Panc1 (cell line): ENCODE measurements at regions not wholly inside any gene's neighbourhood (a gene's known extent, or its start where the extent isn't known, plus 50 kb on each side); places are given as distances from the start of the nearest gene placed in this dataset.

Source experiments
- ATAC-seq: fragments of 200-7000 bp; cut with Tn5 transposase; 2 replicates; pipeline ENCODE4 v1.9.1; 2020; ENCODE audit warnings: mild to moderate bottlenecking, moderate library complexity
- BruUV-seq: library from RNA; stranded (reverse); fragments of 400-500 nt; replicated peaks from 2 replicates; lab custom pipeline; 2021; lab: Mats Ljungman, UMichigan
- CTCF ChIA-PET: fragments of 300-600 bp; sonication (Branson Sonifier 250); formaldehyde crosslinking; loops from one replicate; lab custom pipeline; 2022; ENCODE audit warnings: antibody characterized with exemption; lab: Charles Lee
- POLR2A ChIA-PET: fragments of 300-600 bp; sonication (Branson Sonifier 250); formaldehyde crosslinking; loops from one replicate; lab custom pipeline; 2022; ENCODE audit warnings: antibody characterized with exemption; lab: Charles Lee
- DNase-seq: peaks from one replicate; pipeline ENCODE4 v3.0.0-alpha.2; 2010; ENCODE audit warnings: low read depth, low spot score
- H3K27ac ChIP-seq: 2 replicates; pipeline ENCODE4 v1.5.1; 2011; ENCODE audit warnings: mild to moderate bottlenecking, low read length, inconsistent platforms
- H3K27me3 ChIP-seq: fragments of 200-500 bp; sonication (Bioruptor generic); 2 replicates; pipeline ENCODE4 v1.6.0; 2014; ENCODE audit warnings: low read length, inconsistent platforms; ENCODE audit not compliant: control insufficient read depth, insufficient read depth
- H3K36me3 ChIP-seq: fragments of 200-500 bp; sonication (Bioruptor generic); 2 replicates; pipeline ENCODE4 v1.5.1; 2014; ENCODE audit warnings: inconsistent platforms, mild to moderate bottlenecking, low read length, moderate library complexity; ENCODE audit not compliant: control insufficient read depth, insufficient read depth
- H3K4me1 ChIP-seq: 2 replicates; pipeline ENCODE4 v1.5.1; 2011; ENCODE audit warnings: inconsistent platforms, mild to moderate bottlenecking, low read length, moderate library complexity; ENCODE audit not compliant: control insufficient read depth, insufficient read depth
- H3K4me3 ChIP-seq, 2 experiments: 2 replicates each; pipeline ENCODE4 v1.5.1; 2011 to 2012; ENCODE audit warnings: low read depth in 2 of 2, low read length in 2 of 2, mild to moderate bottlenecking in 2 of 2, inconsistent platforms in 1 of 2, moderate library complexity in 1 of 2
- H3K9me3 ChIP-seq: fragments of 200-500 bp; sonication (Bioruptor generic); 2 replicates; pipeline ENCODE4 v1.5.1; 2014; ENCODE audit warnings: low read depth, mild to moderate bottlenecking, inconsistent platforms, low read length, moderate library complexity; ENCODE audit not compliant: control insufficient read depth, insufficient read depth
- CTCF ChIP-seq: fragments of 450-650 bp; IDR thresholded peaks from 2 replicates; pipeline ENCODE4 v1.5.1; 2017; ENCODE audit warnings: mild to moderate bottlenecking
- POLR2AphosphoS5 ChIP-seq: IDR thresholded peaks from 2 replicates; pipeline ENCODE4 v1.6.1; 2012; ENCODE audit warnings: mild to moderate bottlenecking, low read depth, low read length, moderate library complexity
- REST ChIP-seq, 2 experiments: IDR thresholded peaks; 2 replicates each; pipeline ENCODE4 v1.6.1; 2011 to 2012; ENCODE audit warnings: low read depth in 2 of 2, control low read depth in 1 of 2, low read length in 1 of 2, mild to moderate bottlenecking in 1 of 2, moderate library complexity in 1 of 2; ENCODE audit not compliant: insufficient read depth in 1 of 2
- SIN3A ChIP-seq: IDR thresholded peaks from 2 replicates; pipeline ENCODE4 v1.6.1; 2012; ENCODE audit warnings: low read depth, mild to moderate bottlenecking, low read length, moderate library complexity, borderline replicate concordance; ENCODE audit not compliant: insufficient read depth
- TCF7L2 ChIP-seq: IDR thresholded peaks from 2 replicates; pipeline ENCODE4 v1.6.1; 2011; ENCODE audit warnings: mild to moderate bottlenecking, low read depth, low read length, inconsistent platforms
- in situ Hi-C: cut with HindIII; loops from 2 replicates; pipeline ENCODE4 v1.10.0; 2016; ENCODE audit warnings: low sequenced_read_pairs, low pct_unique_long_range_greater_than_20kb
- intact Hi-C: fragments of 100-400 bp; cut with micrococcal nuclease; formaldehyde crosslinking; loops from one replicate; pipeline ENCODE4 v1.10.0; 2022; ENCODE audit not compliant: unreplicated experiment

GRCh38 chr7:124124201-124124600 is 91.3 kb upstream of the TMEM229A start:
- Histone ChIP-seq H3K27me3 (no peaks in the 10 kb centered on the region), H3K4me1 (no peaks in the 10 kb centered on the region), H3K9me3 (no peaks in the 10 kb centered on the region), H3K27ac (no peak overlapping the region), H3K36me3 (no peaks in the 10 kb centered on the region), H3K4me3 (no peak overlapping the region)
- intact Hi-C loops (no loop called here), in situ Hi-C loops (no loop called here)
- TF ChIP-seq SIN3A (no peak), POLR2AphosphoS5 (no peak), TCF7L2 (no peak), CTCF (no peak), REST (IDR thresholded peaks at IDR 0.05; ENCODE audit: insufficient read depth in 1 of 2, low read depth in 2 of 2, low read length in 1 of 2) (no peak)
- ChIA-PET CTCF (no interaction called here), POLR2A (no interaction called here)
- DNase-seq (no peak), ATAC-seq (no peak)
- BruUV-seq, result no TSS peak

- ChIA-PET POLR2A (no interaction called here), CTCF (no interaction called here)
- intact Hi-C loops, result no loop called here
- Histone ChIP-seq H3K36me3 (no peaks in the 10 kb centered on the region), H3K9me3 (no peaks in the 10 kb centered on the region), H3K4me1 (no peaks in the 10 kb centered on the region), H3K27me3 (no peaks in the 10 kb centered on the region), H3K27ac (no peak overlapping the region), H3K4me3 (no peak overlapping the region)
- BruUV-seq, result no TSS peak
- ATAC-seq, result no peak
- in situ Hi-C loops, result no loop called here
- TF ChIP-seq POLR2AphosphoS5, result no peak
- no peak for TF ChIP-seq SIN3A
- TF ChIP-seq CTCF, result no peak
- no peak for TF ChIP-seq TCF7L2
- no peak for TF ChIP-seq REST (IDR thresholded peaks at IDR 0.05; ENCODE audit: insufficient read depth in 1 of 2, low read depth in 2 of 2, low read length in 1 of 2)
- DNase-seq, result no peak
Measured at GRCh38 chr7:124120911-124121310, 88.0 kb upstream of the TMEM229A start.
